Breast epithelium (tissue), 3 donors: ENCODE measurements at regions not wholly inside any gene's neighbourhood (a gene's known extent, or its start where the extent isn't known, plus 50 kb on each side); places are given as distances from the start of the nearest gene placed in this dataset.

Experiments used
- CTCF ChIP-seq, 3 donors: fragments of 450-650 bp; IDR thresholded peaks; one replicate each; pipeline ENCODE4 v1.5.1; 2016 to 2017; ENCODE audit warnings: antibody characterized with exemption in 3 of 3, mild to moderate bottlenecking in 3 of 3, moderate library complexity in 3 of 3
- POLR2A ChIP-seq: fragments of 450-650 bp; IDR thresholded peaks from one replicate; pipeline ENCODE4 v1.6.1; 2016; ENCODE audit warnings: antibody characterized with exemption, mild to moderate bottlenecking, moderate library complexity

DNA sequence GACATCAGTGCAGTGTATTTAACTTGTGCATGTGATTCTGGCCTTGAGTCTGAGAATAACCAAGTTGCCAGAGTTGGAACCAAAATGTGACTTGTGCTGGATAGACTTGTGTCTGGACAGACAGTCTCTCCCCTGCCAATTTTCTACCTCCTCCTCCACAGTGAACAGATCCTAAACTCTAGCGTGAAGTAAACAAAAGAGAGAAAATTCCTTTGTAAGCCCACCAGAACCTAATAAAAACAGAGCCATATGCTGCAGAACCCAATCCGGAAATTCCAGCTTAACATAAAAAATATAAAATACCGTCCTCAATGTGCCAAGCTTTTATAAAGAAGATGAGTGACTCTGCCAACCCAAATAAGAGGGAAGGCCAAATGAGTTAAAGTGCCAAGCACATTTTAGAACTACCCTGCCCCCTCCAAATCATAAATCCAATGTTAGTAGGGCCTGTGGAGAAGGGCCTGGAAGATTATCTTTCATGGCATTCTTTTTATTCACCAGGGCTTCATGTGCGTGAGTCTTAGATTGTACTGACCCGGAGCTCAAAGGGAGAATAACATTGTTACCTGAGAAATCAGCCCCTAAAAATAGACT is 344.6 kb upstream of the PROK2 start:
- TF ChIP-seq CTCF (IDR thresholded peaks at IDR 0.05) = no peak
- no peak for TF ChIP-seq POLR2A
